Thymus (tissue), 11 donors: ENCODE measurements at regions not wholly inside any gene's neighbourhood (a gene's known extent, or its start where the extent isn't known, plus 50 kb on each side); places are given as distances from the start of the nearest gene placed in this dataset.

Source experiments
- DNase-seq, 9 donors: peaks; one replicate each; pipeline ENCODE4 v3.0.0-alpha.2; 2013; ENCODE audit warnings: low spot score in 9 of 9, low read depth in 6 of 9, missing footprints in 1 of 9
- H3K27ac ChIP-seq, 2 donors: one replicate each; pipeline ENCODE4 v1.5.1; 2013; ENCODE audit warnings: control low read depth in 1 of 2, low read depth in 1 of 2, low read length in 1 of 2, mild to moderate bottlenecking in 1 of 2, moderate library complexity in 1 of 2
- H3K27me3 ChIP-seq, 2 donors: one replicate each; pipeline ENCODE4 v1.5.1; 2013; ENCODE audit warnings: low read length in 1 of 2; ENCODE audit not compliant: control insufficient read depth in 2 of 2, insufficient read depth in 1 of 2
- H3K36me3 ChIP-seq, 2 donors: one replicate each; pipeline ENCODE4 v1.5.1; 2013; ENCODE audit warnings: low read length in 1 of 2, mild to moderate bottlenecking in 1 of 2, moderate library complexity in 1 of 2; ENCODE audit not compliant: control insufficient read depth in 2 of 2, insufficient read depth in 2 of 2
- H3K4me1 ChIP-seq, 2 donors: one replicate each; pipeline ENCODE4 v1.5.1; 2013; ENCODE audit warnings: low read length in 2 of 2; ENCODE audit not compliant: control insufficient read depth in 2 of 2, insufficient read depth in 2 of 2
- H3K4me3 ChIP-seq, 2 donors: one replicate each; pipeline ENCODE4 v1.5.1; 2013; ENCODE audit warnings: low read length in 2 of 2, control low read depth in 1 of 2, mild to moderate bottlenecking in 1 of 2
- H3K9me3 ChIP-seq, 2 donors: one replicate each; pipeline ENCODE4 v1.5.1; 2013; ENCODE audit warnings: low read length in 1 of 2, mild to moderate bottlenecking in 1 of 2; ENCODE audit not compliant: control insufficient read depth in 2 of 2, insufficient read depth in 1 of 2
- WGBS: extraction: QIAGEN DNeasy Blood & Tissue Kit; methylation state at CpG from one replicate; pipeline ENCODE4 v1.1.7; 2013; 5-methylcytosine and 5-hydroxymethylcytosine counted together
- donor health status: healthy.

DNA sequence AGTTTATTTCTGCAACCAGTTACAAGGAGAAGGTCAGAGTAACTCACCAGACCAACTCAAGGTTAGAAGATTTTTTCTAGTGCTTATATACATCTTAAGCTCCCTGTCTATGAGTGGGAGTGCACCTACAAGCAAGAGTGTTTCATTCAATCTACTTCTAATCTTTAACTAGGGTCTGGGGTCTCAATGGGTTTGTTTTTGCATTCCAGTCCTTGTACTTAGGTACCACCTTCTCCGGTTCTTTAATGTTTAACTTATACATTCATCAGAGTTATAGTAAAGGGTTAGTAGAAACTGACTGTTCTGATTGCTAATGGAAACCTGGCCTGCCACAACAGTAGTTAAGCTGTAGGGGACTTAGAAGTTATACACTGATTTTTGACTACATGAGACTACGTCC is 271.7 kb downstream of the HTR1A start:
- H3K36me3 ChIP-seq = no peaks in the 10 kb centered on the region
- no peak for DNase-seq
- H3K27ac ChIP-seq = no peak overlapping the region
- 93% methylated on average over 2 of the region's 2 CpGs for WGBS
- H3K4me3 ChIP-seq = no peak overlapping the region
- no peaks in the 10 kb centered on the region for H3K4me1 ChIP-seq
- no peaks in the 10 kb centered on the region for H3K27me3 ChIP-seq
- peaks cover 0 to 3% of the 10 kb centered on the region in 2 donors for H3K9me3 ChIP-seq

DNA sequence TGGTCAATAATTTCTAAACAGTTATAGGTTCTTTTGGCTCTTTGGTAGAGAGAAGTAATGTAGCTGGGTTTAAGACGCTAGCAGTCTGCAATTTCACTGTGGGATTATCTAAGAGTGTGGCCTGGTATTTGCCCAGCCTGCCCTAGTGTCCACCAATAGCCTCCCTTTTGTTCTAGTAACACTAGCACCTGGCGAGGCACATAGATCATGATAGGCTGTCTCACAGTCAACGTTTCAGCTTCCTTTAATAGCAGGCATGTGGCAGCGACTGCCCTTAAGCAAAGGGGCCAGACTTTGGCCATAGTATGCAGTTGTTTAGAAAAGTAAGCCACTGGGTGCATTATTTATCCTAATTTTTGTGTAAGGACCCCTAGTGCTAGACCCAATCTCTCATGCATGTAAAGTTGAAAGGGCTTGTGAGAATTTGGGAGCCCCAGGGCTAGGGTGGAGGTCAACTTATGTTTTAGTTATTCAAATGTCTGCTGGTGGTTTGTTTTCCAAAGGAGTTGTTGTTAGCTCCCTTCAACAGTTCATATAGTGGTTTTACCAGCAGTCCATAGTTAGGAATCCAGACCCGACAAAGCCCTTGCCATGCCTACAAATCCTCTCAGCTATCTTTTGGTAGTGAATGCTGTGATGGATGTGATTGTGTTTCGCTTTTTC is 274.3 kb downstream of the HTR1A start:
- H3K4me3 ChIP-seq = no peak overlapping the region
- peaks cover 0 to 3% of the 10 kb centered on the region in 2 donors for H3K9me3 ChIP-seq
- WGBS = 86% methylated on average over 6 of the region's 6 CpGs
- no peaks in the 10 kb centered on the region for H3K4me1 ChIP-seq
- H3K27me3 ChIP-seq = no peaks in the 10 kb centered on the region
- no peak overlapping the region for H3K27ac ChIP-seq
- no peaks in the 10 kb centered on the region for H3K36me3 ChIP-seq
- DNase-seq = no peak

DNA sequence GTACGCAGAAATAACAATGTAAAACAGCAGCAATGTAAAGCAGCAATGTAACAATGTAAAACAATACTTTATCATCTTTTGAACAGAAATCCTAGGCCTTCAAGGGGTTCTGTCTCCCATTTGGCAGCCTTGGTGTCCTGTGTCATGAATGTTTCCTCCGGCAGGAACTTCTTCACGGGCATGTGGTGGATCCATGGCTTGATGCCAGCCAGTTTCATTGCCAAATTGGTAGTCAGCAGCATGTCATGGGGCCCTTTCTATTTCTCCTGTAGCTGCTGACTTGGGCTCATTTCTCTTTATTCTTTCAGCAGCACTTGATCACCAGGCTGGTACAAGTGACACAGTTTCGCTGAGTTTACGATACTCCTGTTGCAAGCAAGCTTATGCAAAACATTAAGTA is 275.3 kb downstream of the HTR1A start:
- Histone ChIP-seq H3K4me3 (no peak overlapping the region), H3K27me3 (no peaks in the 10 kb centered on the region), H3K4me1 (no peaks in the 10 kb centered on the region), H3K36me3 (no peaks in the 10 kb centered on the region), H3K27ac (no peak overlapping the region), H3K9me3 (peaks cover 0 to 3% of the 10 kb centered on the region in 2 donors)
- DNase-seq = peak in 2 of 9 donors; percentile 1 to 5
- 91% methylated on average over 5 of the region's 5 CpGs for WGBS

DNA sequence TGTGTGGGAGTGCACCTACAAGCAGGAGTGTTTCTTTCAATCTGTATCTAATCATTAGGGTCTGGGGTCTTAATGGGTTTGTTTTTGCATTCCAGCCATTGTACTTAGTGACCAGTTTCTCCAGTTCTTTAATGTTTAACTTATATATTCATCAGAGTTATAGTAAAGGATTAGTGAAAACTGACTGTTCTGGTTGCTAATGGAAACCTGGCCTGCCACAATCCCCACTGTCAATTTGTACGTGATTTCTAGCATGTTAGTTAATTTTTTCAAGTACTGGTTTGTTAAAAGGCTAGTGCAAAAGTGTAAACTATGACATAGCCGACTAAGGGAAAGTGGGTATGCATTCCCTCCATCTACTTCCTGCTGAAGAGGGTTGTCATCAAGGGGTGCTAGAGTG is 276.1 kb downstream of the HTR1A start:
- DNase-seq = no peak
- H3K36me3 ChIP-seq = no peaks in the 10 kb centered on the region
- H3K4me3 ChIP-seq = no peak overlapping the region
- H3K9me3 ChIP-seq = peaks cover 0 to 3% of the 10 kb centered on the region in 2 donors
- 79% methylated on average over 2 of the region's 2 CpGs for WGBS
- no peaks in the 10 kb centered on the region for H3K4me1 ChIP-seq
- no peak overlapping the region for H3K27ac ChIP-seq
- H3K27me3 ChIP-seq = no peaks in the 10 kb centered on the region

DNA sequence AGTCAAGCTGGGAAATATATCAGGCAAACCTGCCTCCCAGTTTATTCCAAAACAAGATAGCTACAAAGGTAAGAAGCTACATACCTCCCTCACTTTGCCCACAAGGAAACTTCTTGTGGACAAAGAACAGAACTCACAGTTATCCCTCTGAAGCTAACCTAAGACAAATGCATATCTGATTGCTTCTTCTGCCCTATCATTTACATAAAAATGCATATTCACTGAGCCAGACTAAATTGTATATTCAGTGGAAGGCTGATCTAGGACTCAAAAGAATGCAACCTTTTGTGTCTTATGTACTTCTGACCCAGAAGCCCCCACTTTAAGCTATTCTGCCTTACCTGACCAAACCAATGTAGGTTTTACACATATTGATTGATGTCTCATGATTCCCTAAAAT is 276.8 kb downstream of the HTR1A start:
- no peak for DNase-seq
- no peaks in the 10 kb centered on the region for H3K36me3 ChIP-seq
- H3K4me1 ChIP-seq = no peaks in the 10 kb centered on the region
- H3K27me3 ChIP-seq = no peaks in the 10 kb centered on the region
- peaks cover 0 to 3% of the 10 kb centered on the region in 2 donors for H3K9me3 ChIP-seq
- no peak overlapping the region for H3K4me3 ChIP-seq
- H3K27ac ChIP-seq = no peak overlapping the region

DNA sequence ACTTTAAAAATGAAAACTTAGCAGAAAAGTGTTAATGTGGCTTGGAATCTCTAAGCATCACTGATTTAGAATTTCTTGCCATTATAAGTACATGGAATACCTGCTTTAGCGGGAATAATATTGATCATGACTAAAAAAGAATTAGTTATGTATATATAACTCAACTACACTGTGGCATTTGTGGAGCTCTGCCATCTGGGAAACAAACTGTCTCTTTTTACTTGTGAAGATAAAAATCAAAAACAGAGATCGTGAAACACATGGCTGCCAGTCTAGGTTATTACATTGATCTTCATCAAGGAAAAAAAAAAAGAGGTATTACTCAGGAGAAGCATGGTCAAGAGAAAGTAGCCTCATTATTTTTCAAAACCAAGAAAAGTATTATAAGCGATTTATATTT is 287.4 kb downstream of the HTR1A start:
- H3K4me3 ChIP-seq = no peak overlapping the region
- no peaks in the 10 kb centered on the region for H3K36me3 ChIP-seq
- H3K9me3 ChIP-seq = no peaks in the 10 kb centered on the region
- DNase-seq = no peak
- WGBS = 87% methylated on average over 3 of the region's 3 CpGs
- H3K27me3 ChIP-seq = no peaks in the 10 kb centered on the region
- no peak overlapping the region for H3K27ac ChIP-seq
- H3K4me1 ChIP-seq = no peaks in the 10 kb centered on the region

DNA sequence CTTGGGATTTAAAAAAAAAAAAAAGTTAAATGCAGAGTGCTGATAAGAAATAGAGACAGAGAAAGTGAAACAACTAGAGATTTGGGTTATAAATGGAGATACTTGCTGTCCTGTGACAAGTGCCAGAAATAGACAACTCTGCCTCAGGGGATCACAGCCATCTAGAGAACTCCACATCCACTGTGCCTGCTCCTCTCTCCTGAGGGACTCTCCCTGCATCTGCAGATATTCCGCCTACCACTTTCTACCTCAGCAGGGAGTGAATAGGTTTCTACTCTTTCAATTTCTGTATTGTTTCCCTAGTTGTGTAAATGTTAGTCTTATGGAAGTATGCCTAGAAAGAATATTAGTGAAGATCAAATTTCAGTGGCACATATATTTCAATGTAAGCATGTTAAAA is 307.2 kb downstream of the HTR1A start:
- no peaks in the 10 kb centered on the region for H3K36me3 ChIP-seq
- no peaks in the 10 kb centered on the region for H3K9me3 ChIP-seq
- no peaks in the 10 kb centered on the region for H3K27me3 ChIP-seq
- H3K4me1 ChIP-seq = no peaks in the 10 kb centered on the region
- H3K27ac ChIP-seq = no peak overlapping the region
- no peak overlapping the region for H3K4me3 ChIP-seq
- DNase-seq = no peak
- WGBS = 87% methylated on average over 1 of the region's 1 CpG

DNA sequence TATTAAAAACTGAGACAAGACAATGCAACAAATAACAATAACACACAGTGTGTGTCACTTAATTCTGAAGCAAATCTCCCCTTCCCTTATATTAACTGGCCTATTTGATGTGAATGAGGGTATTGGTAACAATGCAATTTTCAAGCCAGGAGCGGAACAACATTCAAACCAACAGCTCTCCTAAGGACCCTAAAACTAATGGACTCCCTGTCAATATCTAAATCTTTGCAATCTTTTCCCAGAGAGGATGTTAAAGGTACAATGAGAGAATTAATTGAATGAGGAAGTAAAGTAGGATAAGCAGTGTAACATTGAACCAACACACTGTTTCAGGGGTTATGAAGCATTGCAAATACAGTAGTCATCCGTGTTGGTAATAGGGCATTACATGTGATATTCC is 311.7 kb downstream of the HTR1A start:
- Histone ChIP-seq H3K36me3 (no peaks in the 10 kb centered on the region), H3K27me3 (no peaks in the 10 kb centered on the region), H3K27ac (no peak overlapping the region), H3K4me3 (no peak overlapping the region), H3K4me1 (no peaks in the 10 kb centered on the region), H3K9me3 (no peaks in the 10 kb centered on the region)
- no peak for DNase-seq
- 91% methylated on average over 2 of the region's 2 CpGs for WGBS

DNA sequence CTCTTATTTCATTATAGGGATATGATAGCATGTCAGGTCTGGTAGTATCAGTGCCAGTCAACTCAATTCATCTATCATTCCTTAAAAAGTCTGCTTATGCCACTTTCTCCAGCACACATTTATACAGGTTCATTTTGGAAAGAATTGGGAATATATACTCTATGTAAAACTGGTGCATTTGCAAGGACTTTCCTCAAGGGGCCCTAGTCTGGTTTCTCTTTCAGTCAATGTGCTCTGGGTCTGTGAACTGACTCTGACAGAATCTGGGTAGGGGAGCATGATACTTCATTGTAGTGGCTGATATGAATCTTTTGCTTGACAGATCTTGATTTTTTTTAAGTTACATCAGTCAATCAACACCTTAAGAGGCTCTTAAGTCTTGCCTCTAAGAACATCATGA is 313.9 kb downstream of the HTR1A start:
- Histone ChIP-seq H3K36me3 (no peaks in the 10 kb centered on the region), H3K4me1 (no peaks in the 10 kb centered on the region), H3K27ac (no peak overlapping the region), H3K4me3 (no peak overlapping the region), H3K27me3 (no peaks in the 10 kb centered on the region), H3K9me3 (no peaks in the 10 kb centered on the region)
- no peak for DNase-seq
